ENCODE measurements at regions not wholly inside any gene's neighbourhood (a gene's known extent, or its start where the extent isn't known, plus 50 kb on each side); places are given as distances from the start of the nearest gene placed in this dataset.
"Not testable (repeated sequence)": the region's sequence is repeated elsewhere in the genome, so short reads cannot be mapped to it uniquely, and the experiment has no call there.

GRCh38 chr3:187889106-187889505 is 143.8 kb upstream of the BCL6 start:
- Histone ChIP-seq H3K4me3 (ENCODE audit: low read depth, low read length) (no peak overlapping the region), H3K27me3 (ENCODE audit: control insufficient read depth, insufficient read depth, low read length) (no peaks in the 10 kb centered on the region), H3K36me3 (ENCODE audit: control insufficient read depth, insufficient read depth, low read length) (no peaks in the 10 kb centered on the region)
- no peak for FAIRE-seq
- no peak for TF ChIP-seq CTCF (IDR thresholded peaks at IDR 0.05; ENCODE audit: insufficient read depth, low read length, severe bottlenecking)
- no peak for DNase-seq (ENCODE audit: low read depth)

GRCh38 chr3:187889601-187890404 is 144.5 kb upstream of the BCL6 start:
- DNase-seq (ENCODE audit: low read depth) = no peak
- no peak for TF ChIP-seq CTCF (IDR thresholded peaks at IDR 0.05; ENCODE audit: insufficient read depth, low read length, severe bottlenecking)
- no peaks in the 10 kb centered on the region for H3K36me3 ChIP-seq (ENCODE audit: control insufficient read depth, insufficient read depth, low read length)
- no peak overlapping the region for H3K4me3 ChIP-seq (ENCODE audit: low read depth, low read length)
- FAIRE-seq = peak; percentile 43
- no peaks in the 10 kb centered on the region for H3K27me3 ChIP-seq (ENCODE audit: control insufficient read depth, insufficient read depth, low read length)

GRCh38 chr3:187890405-187890752 is 145.1 kb upstream of the BCL6 start:
- not testable (repeated sequence) for H3K27me3 ChIP-seq (ENCODE audit: control insufficient read depth, insufficient read depth, low read length); FAIRE-seq; H3K4me3 ChIP-seq (ENCODE audit: low read depth, low read length); H3K36me3 ChIP-seq (ENCODE audit: control insufficient read depth, insufficient read depth, low read length); DNase-seq (ENCODE audit: low read depth)

- Histone ChIP-seq H3K27me3 (ENCODE audit: control insufficient read depth, insufficient read depth, low read length) (no peaks in the 10 kb centered on the region), H3K4me3 (ENCODE audit: low read depth, low read length) (no peak overlapping the region), H3K36me3 (ENCODE audit: control insufficient read depth, insufficient read depth, low read length) (no peaks in the 10 kb centered on the region)
- FAIRE-seq (no peak), DNase-seq (ENCODE audit: low read depth) (no peak)
- TF ChIP-seq CTCF (IDR thresholded peaks at IDR 0.05; ENCODE audit: insufficient read depth, low read length, severe bottlenecking) = no peak
Measured at GRCh38 chr3:187896646-187897045, 151.4 kb upstream of the BCL6 start.

- TF ChIP-seq CTCF (IDR thresholded peaks at IDR 0.05; ENCODE audit: insufficient read depth, low read length, severe bottlenecking) = no peak
- Histone ChIP-seq H3K4me3 (ENCODE audit: low read depth, low read length) (no peak overlapping the region), H3K36me3 (ENCODE audit: control insufficient read depth, insufficient read depth, low read length) (no peaks in the 10 kb centered on the region), H3K27me3 (ENCODE audit: control insufficient read depth, insufficient read depth, low read length) (no peaks in the 10 kb centered on the region)
- FAIRE-seq = no peak
- DNase-seq (ENCODE audit: low read depth) = no peak
Measured at GRCh38 chr3:187899246-187899645, 154.0 kb upstream of the BCL6 start.

GRCh38 chr3:187900993-187901755 is 155.9 kb upstream of the BCL6 start:
- FAIRE-seq = no peak
- no peak for DNase-seq (ENCODE audit: low read depth)
- H3K36me3 ChIP-seq (ENCODE audit: control insufficient read depth, insufficient read depth, low read length) = no peaks in the 10 kb centered on the region
- TF ChIP-seq CTCF (IDR thresholded peaks at IDR 0.05; ENCODE audit: insufficient read depth, low read length, severe bottlenecking) = no peak
- no peaks in the 10 kb centered on the region for H3K27me3 ChIP-seq (ENCODE audit: control insufficient read depth, insufficient read depth, low read length)
- no peak overlapping the region for H3K4me3 ChIP-seq (ENCODE audit: low read depth, low read length)
